SJSA1 (cell line): ENCODE measurements at regions not wholly inside any gene's neighbourhood (a gene's known extent, or its start where the extent isn't known, plus 50 kb on each side); places are given as distances from the start of the nearest gene placed in this dataset.
"Not testable (repeated sequence)": the region's sequence is repeated elsewhere in the genome, so short reads cannot be mapped to it uniquely, and the experiment has no call there.

Source experiments
- DNase-seq, 2 experiments: peaks; one replicate each; pipeline ENCODE4 v3.0.0-alpha.2; 2015 to 2020; ENCODE audit warnings: low spot score in 2 of 2, low read depth in 1 of 2
- H3K27ac ChIP-seq: fragments of 250-450 bp; sonication (Bioruptor Pico); 2 replicates; pipeline ENCODE4 v1.5.1; 2020; ENCODE audit warnings: mild to moderate bottlenecking, moderate library complexity
- H3K27me3 ChIP-seq: fragments of 250-450 bp; sonication (Bioruptor Pico); replicated peaks from 2 replicates; pipeline ENCODE4 v1.5.1; 2020; ENCODE audit warnings: mild to moderate bottlenecking, moderate library complexity
- H3K36me3 ChIP-seq: fragments of 250-450 bp; sonication (Bioruptor Pico); 2 replicates; pipeline ENCODE4 v1.5.1; 2020; ENCODE audit warnings: mild to moderate bottlenecking
- H3K4me1 ChIP-seq: fragments of 250-450 bp; sonication (Bioruptor Pico); replicated peaks from 2 replicates; pipeline ENCODE4 v1.6.1; 2021; ENCODE audit warnings: mild to moderate bottlenecking
- H3K4me3 ChIP-seq: fragments of 250-450 bp; sonication (Bioruptor Pico); 2 replicates; pipeline ENCODE4 v1.5.1; 2020; ENCODE audit warnings: mild to moderate bottlenecking
- H3K9me3 ChIP-seq: fragments of 250-450 bp; sonication (Bioruptor Pico); replicated peaks from 2 replicates; pipeline ENCODE4 v1.5.1; 2020; ENCODE audit warnings: mild to moderate bottlenecking

DNA sequence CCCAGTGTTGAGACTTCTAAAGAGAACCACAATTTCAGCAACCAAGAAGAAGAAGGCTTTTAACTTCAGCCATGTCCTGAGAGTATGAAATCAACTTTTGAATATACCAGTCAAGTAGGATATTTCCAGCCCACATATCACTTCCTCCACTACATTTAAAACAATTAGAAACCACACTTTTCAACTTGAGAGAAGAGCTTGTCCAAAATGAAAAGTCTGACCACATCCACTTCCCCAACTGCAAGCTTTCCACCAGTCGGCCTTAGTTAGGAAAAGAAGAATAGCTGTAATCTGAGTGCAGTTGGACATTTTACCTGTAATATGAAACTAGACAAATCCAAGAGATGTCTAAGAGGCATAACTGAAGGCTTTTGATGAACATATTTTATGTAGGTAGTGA lies 101.9 kb upstream of the SLC7A11 start:
- H3K36me3 ChIP-seq: no peaks in the 10 kb centered on the region
- H3K27me3 ChIP-seq: no peaks in the 10 kb centered on the region
- H3K4me3 ChIP-seq: no peak overlapping the region
- H3K9me3 ChIP-seq: no peaks in the 10 kb centered on the region
- no peak for DNase-seq
- H3K27ac ChIP-seq: no peak overlapping the region
- no peaks in the 10 kb centered on the region for H3K4me1 ChIP-seq

DNA sequence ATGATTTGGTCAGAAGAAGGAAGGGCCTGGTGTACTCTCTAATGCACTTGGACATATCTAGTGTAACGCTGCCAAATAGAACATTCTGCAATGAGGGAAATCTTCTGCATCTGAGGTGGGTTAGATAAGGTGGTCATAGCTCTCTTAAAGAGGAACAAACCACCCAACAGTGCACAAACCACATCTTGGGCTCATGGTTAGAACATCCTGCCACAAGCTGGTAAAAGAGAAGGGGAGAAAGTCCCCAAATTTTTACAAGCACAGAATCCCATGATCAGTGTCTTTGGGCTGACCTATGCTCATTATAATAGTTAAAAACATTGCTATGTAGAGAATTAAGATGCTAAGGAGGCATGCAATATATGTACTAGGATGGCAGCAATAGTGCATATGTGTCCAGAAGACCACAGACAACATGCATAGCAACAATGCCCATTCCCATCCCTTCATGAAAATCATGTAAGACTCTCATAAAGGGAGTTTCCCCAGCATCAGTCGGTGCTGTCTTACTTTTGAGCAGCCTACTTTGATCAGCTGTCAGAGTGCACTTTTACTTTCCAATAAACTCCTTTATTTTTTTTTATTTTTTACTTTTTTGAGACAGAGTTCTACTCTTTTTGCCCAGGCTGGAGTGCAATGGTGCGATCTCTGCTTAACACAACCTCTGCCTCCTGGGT lies 99.7 kb upstream of the SLC7A11 start:
- Histone ChIP-seq H3K4me1 (no peaks in the 10 kb centered on the region), H3K36me3 (no peaks in the 10 kb centered on the region), H3K27me3 (no peaks in the 10 kb centered on the region), H3K27ac (no peak overlapping the region), H3K4me3 (no peak overlapping the region), H3K9me3 (no peaks in the 10 kb centered on the region)
- no peak for DNase-seq

DNA sequence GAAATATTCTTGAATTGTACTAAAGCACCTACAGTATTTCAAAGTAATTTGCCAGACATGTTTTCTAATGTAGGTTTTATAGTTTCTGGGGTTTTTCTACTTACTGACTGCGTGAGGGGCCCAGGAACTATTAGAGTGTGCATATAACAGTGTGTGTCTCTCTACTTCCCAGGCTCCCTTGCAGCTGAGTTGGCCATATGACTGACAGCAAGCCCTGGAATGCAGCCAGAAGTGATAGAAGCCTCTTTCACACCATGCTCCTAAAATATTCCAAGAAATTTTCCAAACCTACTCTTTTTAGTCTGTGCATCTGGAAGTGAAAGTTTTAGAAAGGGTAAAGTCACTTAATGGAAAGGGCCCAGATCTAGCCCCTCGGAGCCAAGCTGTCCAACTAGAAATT lies 96.7 kb upstream of the SLC7A11 start:
- Histone ChIP-seq H3K27me3 (no peaks in the 10 kb centered on the region), H3K4me3 (no peak overlapping the region), H3K9me3 (no peaks in the 10 kb centered on the region), H3K4me1 (no peaks in the 10 kb centered on the region), H3K36me3 (no peaks in the 10 kb centered on the region), H3K27ac (no peak overlapping the region)
- no peak for DNase-seq

DNA sequence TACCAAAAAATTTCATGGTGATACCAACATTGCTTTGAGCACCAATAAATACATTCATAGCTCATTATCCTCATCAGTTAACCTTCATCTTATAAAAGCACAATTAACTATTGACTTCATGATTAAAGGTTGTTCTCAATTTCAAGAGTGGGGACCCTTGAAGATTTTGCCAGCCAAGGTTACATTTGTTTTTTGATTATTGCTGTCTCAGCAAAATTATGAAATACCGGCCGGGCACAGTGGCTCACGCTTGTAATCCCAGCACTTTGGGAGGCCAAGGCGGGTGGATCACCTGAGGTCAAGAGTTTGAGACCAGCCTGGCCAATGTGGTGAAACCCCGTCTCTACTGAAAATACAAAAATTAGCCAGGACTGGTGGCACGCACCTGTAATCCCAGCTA lies 96.1 kb upstream of the SLC7A11 start:
- not testable (repeated sequence) for H3K27me3 ChIP-seq, H3K4me3 ChIP-seq, H3K36me3 ChIP-seq, DNase-seq, H3K9me3 ChIP-seq, H3K27ac ChIP-seq, H3K4me1 ChIP-seq

DNA sequence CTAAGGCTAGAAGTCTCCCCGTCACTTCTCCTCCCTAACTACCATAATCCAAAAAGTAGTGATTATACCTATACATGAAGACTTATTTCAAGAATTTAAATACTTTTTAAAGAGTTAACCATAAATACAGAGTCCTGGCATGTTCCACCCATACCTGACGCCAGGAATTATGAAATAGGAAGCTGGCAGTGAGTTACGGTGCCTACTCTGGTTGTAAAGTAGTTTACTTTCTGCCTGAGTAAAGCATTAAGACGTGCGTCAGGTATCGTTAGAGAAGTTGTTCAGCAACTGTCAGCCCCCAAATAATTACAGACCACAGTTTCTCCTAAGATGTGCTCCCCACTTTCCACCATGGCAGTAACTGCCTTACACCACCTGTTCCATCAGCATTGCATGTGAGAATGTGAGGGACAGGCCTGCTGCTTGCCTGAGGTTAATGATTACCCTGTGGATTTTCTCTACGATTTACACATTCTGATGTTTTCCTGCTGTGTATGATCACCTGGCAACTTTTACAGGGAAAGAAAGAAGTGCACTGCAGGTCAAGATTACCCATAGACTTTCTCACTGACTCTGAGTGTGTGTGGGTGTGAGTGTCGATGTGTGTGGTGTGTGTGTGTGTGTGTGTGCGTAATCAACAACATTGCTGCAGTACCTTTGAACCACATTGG lies 92.3 kb upstream of the SLC7A11 start:
- H3K27ac ChIP-seq: no peak overlapping the region
- no peaks in the 10 kb centered on the region for H3K27me3 ChIP-seq
- no peaks in the 10 kb centered on the region for H3K36me3 ChIP-seq
- peaks cover 3% of the 10 kb centered on the region; the same call in 1 of the 2 replicates for H3K4me1 ChIP-seq
- H3K9me3 ChIP-seq: no peaks in the 10 kb centered on the region
- H3K4me3 ChIP-seq: no peak overlapping the region
- DNase-seq: no peak

DNA sequence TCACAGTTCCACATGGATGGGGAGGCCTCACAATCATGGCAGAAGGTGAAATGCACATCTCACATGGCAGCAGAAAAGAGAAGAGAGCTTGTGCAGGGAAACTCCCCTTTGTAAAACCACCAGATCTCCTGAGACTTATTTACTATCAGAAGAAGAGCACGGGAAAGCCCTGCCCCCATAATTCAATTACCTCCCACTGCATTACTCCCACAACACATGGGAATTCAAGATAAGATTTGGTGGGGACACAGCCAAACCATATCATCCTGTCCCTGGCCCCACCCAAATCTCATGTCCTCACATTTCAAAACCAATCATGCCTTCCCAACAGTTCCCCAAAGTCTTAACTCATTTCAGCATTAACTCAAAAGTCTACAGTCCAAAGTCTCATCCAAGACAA lies 90.3 kb upstream of the SLC7A11 start:
- not testable (repeated sequence) for H3K9me3 ChIP-seq, H3K27me3 ChIP-seq, DNase-seq, H3K4me1 ChIP-seq, H3K36me3 ChIP-seq, H3K4me3 ChIP-seq, H3K27ac ChIP-seq

DNA sequence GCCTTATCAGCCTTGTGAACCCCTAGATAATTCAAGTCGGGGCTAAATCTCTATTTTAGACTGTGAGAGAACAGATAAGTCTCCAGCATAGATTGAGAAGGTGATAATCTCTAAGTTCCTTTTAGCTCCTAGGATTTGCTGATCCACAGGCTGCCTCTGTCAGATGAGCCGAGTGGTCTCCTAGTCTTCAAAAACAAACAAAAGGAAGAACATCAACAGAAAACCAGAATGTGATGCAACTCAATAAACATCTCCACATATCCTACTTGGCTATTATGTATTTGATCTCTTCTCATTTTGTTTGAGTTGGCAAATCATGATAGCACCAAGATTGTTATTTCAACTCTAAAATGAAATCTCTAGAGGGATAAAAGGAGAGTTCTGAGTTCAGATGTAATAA lies 88.4 kb upstream of the SLC7A11 start:
- Histone ChIP-seq H3K4me3 (no peak overlapping the region), H3K9me3 (no peaks in the 10 kb centered on the region), H3K27me3 (no peaks in the 10 kb centered on the region), H3K4me1 (peaks cover 3% of the 10 kb centered on the region; the same call in 1 of the 2 replicates), H3K27ac (no peak overlapping the region), H3K36me3 (no peaks in the 10 kb centered on the region)
- no peak for DNase-seq

DNA sequence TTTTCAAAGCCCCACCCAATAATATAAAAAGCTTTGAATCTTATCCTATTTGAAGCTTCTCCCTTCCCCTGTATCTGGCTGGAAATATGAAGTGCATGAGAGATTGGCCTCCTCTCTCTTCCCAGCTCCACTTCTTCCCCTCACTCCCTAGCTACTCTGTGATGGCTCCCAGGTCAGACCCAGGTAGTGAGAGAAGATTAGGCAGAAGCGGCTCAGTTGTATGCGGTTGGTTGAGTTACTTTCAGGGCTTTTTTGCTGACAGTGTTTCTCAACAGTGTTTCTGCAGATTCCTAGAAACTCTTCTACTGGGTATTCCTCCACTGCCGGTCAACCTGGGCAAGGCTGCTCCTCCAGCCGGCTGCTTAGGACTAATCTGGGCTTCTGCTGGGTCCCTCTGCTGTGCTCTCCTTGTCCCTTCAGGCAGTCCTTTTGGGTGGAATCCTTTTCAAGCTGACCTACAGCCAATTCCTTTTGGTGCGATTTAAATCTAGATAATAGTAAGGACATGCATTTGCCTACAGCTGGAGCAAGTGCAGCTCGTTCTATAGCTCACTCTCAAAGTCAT lies 87.4 kb upstream of the SLC7A11 start:
- Histone ChIP-seq H3K4me1 (peaks cover 3% of the 10 kb centered on the region; the same call in 1 of the 2 replicates), H3K27me3 (no peaks in the 10 kb centered on the region), H3K4me3 (no peak overlapping the region), H3K36me3 (no peaks in the 10 kb centered on the region), H3K27ac (no peak overlapping the region), H3K9me3 (no peaks in the 10 kb centered on the region)
- no peak for DNase-seq

DNA sequence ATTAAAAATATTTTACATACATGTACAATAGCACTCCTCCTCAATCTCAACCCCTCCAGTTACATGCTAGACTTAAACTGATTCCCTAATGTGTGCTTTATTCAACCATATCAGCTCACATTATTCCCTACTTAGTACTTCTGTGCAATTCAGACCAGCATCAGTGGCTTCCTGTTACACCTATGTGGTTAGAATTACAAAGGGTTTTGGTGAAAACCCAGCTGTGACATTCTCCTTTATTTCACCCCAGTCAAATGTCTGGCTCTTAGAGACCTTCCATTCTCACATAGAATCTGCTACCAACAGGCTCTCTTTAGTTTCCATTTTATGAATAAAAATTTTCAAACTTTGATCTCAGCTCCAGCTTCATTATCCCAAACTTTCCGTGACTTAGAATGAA lies 85.2 kb upstream of the SLC7A11 start:
- Histone ChIP-seq H3K9me3 (no peaks in the 10 kb centered on the region), H3K27me3 (no peaks in the 10 kb centered on the region), H3K36me3 (no peaks in the 10 kb centered on the region), H3K4me3 (no peak overlapping the region), H3K4me1 (peaks cover 3% of the 10 kb centered on the region; the same call in 1 of the 2 replicates), H3K27ac (no peak overlapping the region)
- no peak for DNase-seq

DNA sequence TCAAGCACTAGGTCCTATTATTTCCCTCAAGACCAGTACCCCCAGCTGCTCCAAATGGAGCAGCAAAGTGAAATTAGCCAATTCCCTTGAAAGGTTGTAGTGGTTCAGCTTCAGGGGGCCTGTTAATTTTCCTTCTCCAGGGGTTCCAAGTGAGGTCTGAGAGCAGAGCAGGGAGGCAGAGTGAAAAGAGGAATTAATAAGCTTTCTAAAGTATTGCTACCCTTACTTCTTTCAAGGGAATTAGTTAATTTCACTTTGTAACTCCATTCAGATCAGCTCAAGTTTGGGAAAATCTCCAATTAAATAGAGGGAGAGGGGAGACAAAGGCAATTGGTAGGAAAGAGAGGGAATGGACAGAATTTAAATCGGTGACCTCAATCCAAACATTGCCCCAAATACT lies 78.7 kb upstream of the SLC7A11 start:
- Histone ChIP-seq H3K9me3 (no peaks in the 10 kb centered on the region), H3K4me3 (no peak overlapping the region), H3K27me3 (no peaks in the 10 kb centered on the region), H3K4me1 (no peaks in the 10 kb centered on the region), H3K27ac (no peak overlapping the region), H3K36me3 (no peaks in the 10 kb centered on the region)
- no peak for DNase-seq

DNA sequence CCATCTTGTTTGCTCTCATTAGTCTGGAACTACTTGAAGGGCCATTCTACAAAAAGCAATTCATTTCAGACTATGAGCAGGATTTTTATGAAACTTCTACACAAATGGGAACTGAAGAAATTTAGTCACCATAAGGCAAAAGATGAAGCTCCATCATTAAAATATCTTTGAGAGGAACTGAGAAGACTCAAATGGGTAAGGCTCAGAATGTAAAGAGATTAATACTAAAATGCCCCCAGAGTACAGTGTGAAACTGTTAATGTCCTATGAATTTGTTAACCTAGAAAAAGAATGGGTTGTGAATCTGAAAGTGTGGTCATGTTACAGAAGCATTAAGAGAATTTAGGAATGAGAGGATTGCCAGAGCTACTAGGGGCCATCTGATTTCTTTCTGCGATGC lies 77.9 kb upstream of the SLC7A11 start:
- Histone ChIP-seq H3K4me1 (no peaks in the 10 kb centered on the region), H3K4me3 (no peak overlapping the region), H3K27me3 (no peaks in the 10 kb centered on the region), H3K9me3 (no peaks in the 10 kb centered on the region), H3K36me3 (no peaks in the 10 kb centered on the region), H3K27ac (no peak overlapping the region)
- no peak for DNase-seq

DNA sequence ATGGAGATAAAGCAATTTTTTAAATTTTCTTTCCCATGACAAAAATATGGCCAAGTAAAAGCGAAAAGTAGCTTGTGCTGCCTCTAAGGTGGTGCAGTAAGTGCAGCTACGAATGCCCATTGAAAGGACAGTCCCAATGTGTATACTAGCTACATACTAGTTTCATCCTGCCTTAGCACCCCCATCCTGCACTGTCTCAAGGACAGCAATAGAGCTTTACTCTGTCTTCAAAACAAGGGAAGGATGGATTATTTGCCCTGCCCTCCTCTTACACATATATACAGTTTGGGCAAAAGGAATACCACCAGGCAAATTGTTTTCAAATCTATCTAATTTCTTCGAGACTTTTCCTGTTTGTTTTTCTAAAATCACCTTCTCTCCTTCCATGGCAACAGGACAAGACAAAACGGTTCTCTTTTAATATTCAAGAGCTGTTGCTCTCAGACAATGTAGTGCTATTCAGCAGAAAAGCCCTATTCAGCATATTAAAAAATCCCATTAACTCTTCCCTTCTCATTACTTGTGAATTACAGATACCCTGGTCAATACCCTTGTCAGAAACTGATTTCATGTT lies 75.1 kb upstream of the SLC7A11 start:
- Histone ChIP-seq H3K4me3 (no peak overlapping the region), H3K36me3 (no peaks in the 10 kb centered on the region), H3K4me1 (peaks cover 2% of the 10 kb centered on the region), H3K27ac (no peak overlapping the region), H3K27me3 (no peaks in the 10 kb centered on the region), H3K9me3 (no peaks in the 10 kb centered on the region)
- DNase-seq: no peak

DNA sequence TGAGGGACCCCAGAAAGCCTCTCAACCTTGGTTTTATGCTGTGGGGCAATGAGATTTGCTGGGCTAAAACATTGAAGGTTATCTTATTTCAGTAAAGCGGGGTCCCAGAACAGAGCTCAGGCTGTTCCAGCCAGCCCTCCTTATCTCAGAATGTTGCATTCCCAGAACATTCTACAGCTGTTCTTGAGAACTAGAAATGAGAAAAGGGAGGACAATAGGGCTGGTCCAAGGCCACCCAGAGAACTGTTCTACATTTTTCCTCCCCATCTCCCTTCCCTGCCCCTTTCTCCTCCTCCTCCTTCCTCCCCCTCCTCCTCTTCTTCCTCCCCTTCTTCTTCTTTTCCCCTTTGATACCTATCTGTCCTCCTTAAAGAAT lies 70.4 kb upstream of the SLC7A11 start:
- Histone ChIP-seq H3K9me3 (no peaks in the 10 kb centered on the region), H3K27ac (no peak overlapping the region), H3K4me1 (peaks cover 48% of the 10 kb centered on the region), H3K4me3 (no peak overlapping the region), H3K36me3 (no peaks in the 10 kb centered on the region), H3K27me3 (no peaks in the 10 kb centered on the region)
- no peak for DNase-seq

DNA sequence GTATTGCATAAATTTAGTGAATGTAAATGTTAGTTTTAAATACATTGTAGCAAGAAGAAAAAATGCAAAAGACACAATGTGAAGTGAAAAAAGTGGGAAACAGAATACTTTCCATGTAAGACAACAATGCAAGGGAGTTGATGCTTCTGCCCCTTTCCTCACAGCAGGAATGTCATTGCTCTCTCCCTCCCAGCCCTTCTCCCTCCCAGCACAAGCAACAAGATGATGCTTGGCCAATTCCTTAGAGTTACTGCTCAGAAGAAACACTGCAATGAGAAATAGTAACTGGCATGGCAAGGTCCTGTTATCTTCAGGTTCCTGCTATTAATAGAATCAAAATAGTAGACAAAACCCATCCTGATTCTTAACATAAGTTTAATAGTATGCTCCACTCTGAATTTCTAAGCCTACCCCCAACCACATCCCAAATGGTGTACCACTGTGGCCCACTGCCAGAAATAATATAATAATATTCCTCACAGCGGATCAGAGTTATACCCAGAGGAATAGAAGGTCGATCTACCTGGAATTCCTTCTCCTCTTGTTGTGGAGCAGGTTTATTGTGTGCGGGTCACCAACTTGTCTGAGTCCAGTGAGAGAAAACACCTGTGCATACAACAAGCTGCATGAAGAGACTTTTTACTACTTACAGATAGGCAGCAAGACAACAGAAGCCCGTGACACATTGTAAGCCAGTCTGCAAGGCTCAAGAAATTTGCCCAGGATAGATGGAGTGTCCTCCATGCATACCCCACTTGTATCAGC lies 69.8 kb upstream of the SLC7A11 start:
- no peaks in the 10 kb centered on the region for H3K27me3 ChIP-seq
- H3K4me1 ChIP-seq: peaks cover 50% of the 10 kb centered on the region
- no peaks in the 10 kb centered on the region for H3K36me3 ChIP-seq
- DNase-seq: peak in 1 of 2 experiments; percentile 35
- peak overlapping the region; percentile 74 for H3K27ac ChIP-seq
- H3K4me3 ChIP-seq: no peak overlapping the region
- H3K9me3 ChIP-seq: no peaks in the 10 kb centered on the region
